Hematopoietic multipotent progenitor cell treated with erythropoietin and hydrocortisone succinate and interleukin-3 and kit ligand, for 17 days (in vitro differentiated cells): ENCODE measurements at regions not wholly inside any gene's neighbourhood (a gene's known extent, or its start where the extent isn't known, plus 50 kb on each side); places are given as distances from the start of the nearest gene placed in this dataset.

Source experiments
- DNase-seq: peaks from one replicate; pipeline ENCODE4 v3.0.0-alpha.2; 2015; ENCODE audit warnings: low spot score

GRCh38 chr12:67147030-67147429 lies 122.1 kb upstream of the CAND1 start:
- no peak for DNase-seq

GRCh38 chr12:67147447-67147846 lies 121.7 kb upstream of the CAND1 start:
- DNase-seq: no peak

DNA sequence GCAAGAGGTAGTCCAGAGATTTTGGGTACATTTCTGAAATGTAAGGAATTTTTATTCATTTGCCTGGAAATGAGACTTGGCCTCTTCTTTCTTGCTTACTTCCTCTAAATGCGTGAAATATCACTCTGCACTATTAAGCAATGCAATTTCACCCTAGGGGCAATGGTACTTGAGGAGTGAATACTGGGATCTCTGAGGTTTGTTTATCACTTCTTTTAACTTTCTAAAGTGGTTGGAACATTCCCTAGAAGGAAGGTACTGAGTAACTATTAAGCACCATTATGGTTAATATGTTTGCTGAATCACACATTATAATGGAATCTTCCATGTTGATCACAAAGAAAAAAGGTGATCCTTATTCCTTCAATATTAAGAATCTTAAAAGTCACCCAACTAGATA lies 120.9 kb upstream of the CAND1 start:
- DNase-seq: no peak

DNA sequence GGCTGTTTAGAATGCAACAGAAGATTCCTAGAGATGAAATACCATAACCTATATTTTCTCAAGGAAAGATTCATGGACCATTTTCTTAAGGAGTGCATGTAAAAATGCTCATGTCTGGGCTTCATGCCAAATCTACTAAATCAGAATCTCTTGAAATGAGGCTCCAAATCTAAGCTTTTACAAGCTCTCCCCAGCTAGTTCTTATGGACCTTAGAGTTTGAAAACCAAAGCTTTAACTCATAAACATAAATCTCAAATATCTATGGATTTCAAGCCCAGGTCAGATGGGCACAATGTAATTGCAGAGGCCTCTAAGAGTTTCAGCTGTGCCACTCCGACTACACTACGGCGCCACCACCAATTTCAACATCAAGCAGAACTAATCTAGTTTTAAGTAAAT lies 117.3 kb upstream of the CAND1 start:
- no peak for DNase-seq

GRCh38 chr12:67152451-67152850 lies 116.7 kb upstream of the CAND1 start:
- no peak for DNase-seq

DNA sequence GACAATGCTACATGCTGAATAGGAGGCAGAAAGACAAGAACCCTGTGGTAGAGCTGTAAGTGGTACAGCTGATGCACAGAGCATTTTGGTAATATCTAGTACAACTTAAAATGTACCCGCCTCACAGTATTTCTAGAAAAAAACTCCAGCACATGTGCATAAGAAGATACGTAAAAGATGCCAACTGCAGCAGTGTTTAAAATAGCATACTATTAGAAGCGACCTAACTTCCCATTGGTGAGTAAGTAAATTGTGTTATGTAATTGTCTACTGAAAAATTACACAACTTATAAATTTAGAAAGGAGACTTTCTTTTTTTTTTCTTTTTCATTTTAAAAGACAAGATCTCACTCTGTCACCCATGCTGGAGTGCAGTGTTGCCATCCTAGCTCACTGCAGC lies 114.3 kb upstream of the CAND1 start:
- DNase-seq: no peak

GRCh38 chr12:67155863-67156262 lies 113.3 kb upstream of the CAND1 start:
- no peak for DNase-seq

- peak; percentile 16 for DNase-seq
Measured at GRCh38 chr12:67161322-67161918, 107.7 kb upstream of the CAND1 start.

DNA sequence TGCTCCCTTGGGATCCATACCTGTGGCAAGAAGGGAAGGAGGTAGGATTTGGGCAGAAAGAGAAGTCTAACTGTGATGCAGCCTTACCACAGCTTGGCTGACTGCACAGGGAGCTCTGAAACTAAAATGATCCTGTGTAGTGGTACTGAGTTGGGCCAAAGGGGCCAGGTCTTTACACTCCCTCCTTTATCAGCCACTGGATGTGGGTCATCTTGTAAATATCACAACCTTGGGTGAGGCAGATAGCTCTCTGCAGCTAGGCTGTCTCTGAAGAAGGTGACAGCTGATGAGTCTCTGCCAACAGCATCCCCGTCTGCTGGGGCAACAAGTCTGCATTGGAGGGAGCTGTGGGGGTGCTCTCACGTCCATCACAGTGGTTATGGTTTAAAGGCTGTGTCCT lies 95.9 kb upstream of the CAND1 start:
- no peak for DNase-seq

- DNase-seq: no peak
Measured at GRCh38 chr12:67182551-67182950, 86.6 kb upstream of the CAND1 start.

DNA sequence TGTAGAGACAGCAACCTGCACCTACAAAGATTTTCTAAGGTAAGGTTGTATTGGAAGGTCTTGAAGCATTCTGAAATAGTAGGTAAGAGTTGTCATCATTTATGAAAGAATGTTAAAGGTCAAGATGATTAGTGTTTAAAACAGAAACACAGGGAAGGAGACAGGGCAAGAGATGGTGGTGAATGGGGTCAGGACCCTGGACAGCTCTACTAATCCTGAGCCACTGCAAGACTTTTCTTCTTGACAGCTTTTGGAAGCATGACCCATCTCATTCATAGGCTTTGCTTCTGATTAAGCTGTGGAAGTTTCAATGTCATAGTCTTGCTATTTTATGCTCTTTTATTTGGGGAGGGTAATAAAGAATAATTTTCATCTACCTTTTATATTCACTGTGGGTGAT lies 75.5 kb upstream of the CAND1 start:
- DNase-seq: no peak

DNA sequence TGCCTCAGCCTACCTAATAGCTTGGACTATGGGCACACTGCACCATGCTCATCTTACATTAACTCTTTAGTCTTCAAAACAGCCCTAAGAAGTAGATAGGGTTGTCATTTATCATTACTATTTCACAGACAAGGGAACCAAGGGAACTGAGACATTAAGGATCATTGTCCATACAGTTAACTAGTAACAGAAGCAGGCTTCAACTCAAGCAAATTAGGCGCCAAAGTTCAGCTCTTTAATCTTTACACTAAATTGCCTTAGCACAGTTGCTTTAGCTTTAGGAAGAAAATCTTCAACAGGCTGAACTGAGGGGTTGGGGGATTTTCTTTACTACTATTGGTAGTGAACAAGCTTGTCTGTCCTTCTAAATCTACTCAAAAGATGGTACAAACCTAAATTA lies 68.8 kb upstream of the CAND1 start:
- DNase-seq: no peak

GRCh38 chr12:67202011-67202677 lies 67.0 kb upstream of the CAND1 start:
- no peak for DNase-seq

GRCh38 chr12:67202678-67203012 lies 66.5 kb upstream of the CAND1 start:
- DNase-seq: no peak

GRCh38 chr12:67208281-67209067 lies 60.7 kb upstream of the CAND1 start:
- no peak for DNase-seq

DNA sequence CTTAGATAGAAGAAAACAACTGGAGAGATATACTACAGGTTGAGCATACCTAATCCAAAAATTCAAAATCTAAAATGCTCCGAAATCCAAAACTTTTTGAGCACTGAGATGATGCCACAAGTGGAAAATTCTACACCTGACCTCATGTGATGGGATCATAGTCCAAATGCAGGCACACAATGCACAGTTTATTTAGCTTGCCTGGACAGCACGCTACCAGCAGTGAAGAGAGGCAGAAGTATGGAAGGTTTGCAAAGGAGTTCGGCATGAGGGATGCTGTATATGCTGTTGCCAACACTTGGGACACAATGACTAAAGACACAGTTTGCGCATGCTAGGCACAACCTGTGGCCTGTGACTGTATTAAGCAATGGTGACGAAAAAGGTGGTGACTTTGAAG lies 58.1 kb upstream of the CAND1 start:
- no peak for DNase-seq

DNA sequence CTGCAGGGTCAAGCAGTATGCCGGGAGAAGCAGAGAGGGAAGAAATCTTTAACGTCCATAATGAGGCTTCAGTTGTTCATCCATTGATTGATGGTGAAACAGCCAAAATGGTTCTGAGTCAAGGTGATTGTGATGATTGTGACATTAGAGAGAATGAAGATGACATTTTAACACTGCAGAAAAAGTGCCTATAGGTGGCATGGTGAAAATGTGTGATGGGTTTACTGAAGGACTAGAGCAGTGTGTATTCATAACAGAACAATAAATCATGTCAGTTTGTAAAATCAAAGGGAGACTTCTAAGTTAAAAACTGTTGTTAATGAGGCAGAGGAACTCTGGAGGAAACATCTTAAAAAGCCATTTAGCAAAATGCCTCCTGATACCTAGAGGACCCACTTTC lies 57.7 kb upstream of the CAND1 start:
- DNase-seq: no peak

DNA sequence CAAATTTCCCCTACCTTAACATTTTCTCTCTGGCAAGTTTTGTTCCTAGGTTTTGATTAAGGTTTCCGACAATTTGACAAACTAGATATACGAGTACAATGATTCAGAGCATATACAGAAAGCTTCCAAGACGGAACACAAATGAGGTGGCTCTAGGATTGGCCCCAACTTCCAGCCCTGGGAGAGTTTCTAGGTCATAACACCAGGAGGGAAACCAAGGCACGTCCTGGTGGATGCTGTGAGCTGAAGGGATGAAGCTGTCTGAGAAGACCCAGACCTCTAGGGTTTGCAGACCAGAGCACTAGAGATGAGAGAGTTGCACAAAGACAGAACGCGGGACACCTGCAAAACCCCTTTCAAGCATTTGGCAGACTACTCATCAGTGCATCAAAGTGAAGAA lies 51.5 kb upstream of the CAND1 start:
- no peak for DNase-seq
